ENCODE measurements at regions not wholly inside any gene's neighbourhood (a gene's known extent, or its start where the extent isn't known, plus 50 kb on each side); places are given as distances from the start of the nearest gene placed in this dataset.
"Not testable (repeated sequence)": the region's sequence is repeated elsewhere in the genome, so short reads cannot be mapped to it uniquely, and the experiment has no call there.

- Mint-ChIP-seq H3K9me3 (peaks cover 10% of the 10 kb centered on the region), H3K36me3 (ENCODE audit: low read depth) (no peaks in the 10 kb centered on the region), H3K4me1 (no peaks in the 10 kb centered on the region), H3K4me3 (no peak overlapping the region), H3K27ac (no peak overlapping the region), H3K27me3 (no peaks in the 10 kb centered on the region)
- DNase-seq: no peak
- intact Hi-C loops (cut with micrococcal nuclease): no loop called here
Measured at GRCh38 chr17:21817791-21818364, 125.6 kb downstream of the KCNJ18 start.

GRCh38 chr17:21823090-21823489, 130.8 kb downstream of the KCNJ18 start:
- DNase-seq: no peak
- intact Hi-C loops (cut with micrococcal nuclease): no loop called here
- no peak overlapping the region for H3K27ac Mint-ChIP-seq
- no peaks in the 10 kb centered on the region for H3K27me3 Mint-ChIP-seq
- H3K36me3 Mint-ChIP-seq (ENCODE audit: low read depth): no peaks in the 10 kb centered on the region
- H3K4me1 Mint-ChIP-seq: no peaks in the 10 kb centered on the region
- no peaks in the 10 kb centered on the region for H3K9me3 Mint-ChIP-seq
- H3K4me3 Mint-ChIP-seq: no peak overlapping the region

GRCh38 chr17:21823643-21824042, 131.3 kb downstream of the KCNJ18 start:
- no peaks in the 10 kb centered on the region for H3K9me3 Mint-ChIP-seq
- no peaks in the 10 kb centered on the region for H3K27me3 Mint-ChIP-seq
- H3K27ac Mint-ChIP-seq: no peak overlapping the region
- H3K36me3 Mint-ChIP-seq (ENCODE audit: low read depth): no peaks in the 10 kb centered on the region
- DNase-seq: no peak
- no peaks in the 10 kb centered on the region for H3K4me1 Mint-ChIP-seq
- intact Hi-C loops (cut with micrococcal nuclease): no loop called here
- no peak overlapping the region for H3K4me3 Mint-ChIP-seq

GRCh38 chr17:21841839-21842238, 149.5 kb downstream of the KCNJ18 start:
- intact Hi-C loops (cut with micrococcal nuclease): no loop called here
- Mint-ChIP-seq H3K4me3 (no peak overlapping the region), H3K27ac (no peak overlapping the region), H3K36me3 (ENCODE audit: low read depth) (peaks cover 2% of the 10 kb centered on the region), H3K27me3 (peaks cover 5% of the 10 kb centered on the region), H3K4me1 (no peaks in the 10 kb centered on the region), H3K9me3 (no peaks in the 10 kb centered on the region)
- DNase-seq: no peak

- no peak overlapping the region for H3K27ac Mint-ChIP-seq
- DNase-seq: no peak
- H3K4me1 Mint-ChIP-seq: no peaks in the 10 kb centered on the region
- H3K36me3 Mint-ChIP-seq (ENCODE audit: low read depth): peaks cover 2% of the 10 kb centered on the region
- intact Hi-C loops (cut with micrococcal nuclease): no loop called here
- no peak overlapping the region for H3K4me3 Mint-ChIP-seq
- H3K9me3 Mint-ChIP-seq: no peaks in the 10 kb centered on the region
- peaks cover 5% of the 10 kb centered on the region for H3K27me3 Mint-ChIP-seq
Measured at GRCh38 chr17:21842332-21843317, 150.3 kb downstream of the KCNJ18 start.

- Mint-ChIP-seq H3K4me1 (no peaks in the 10 kb centered on the region), H3K9me3 (no peaks in the 10 kb centered on the region), H3K4me3 (no peak overlapping the region), H3K36me3 (ENCODE audit: low read depth) (peaks cover 3% of the 10 kb centered on the region), H3K27ac (no peak overlapping the region), H3K27me3 (peaks cover 5% of the 10 kb centered on the region)
- intact Hi-C loops (cut with micrococcal nuclease): no loop called here
- DNase-seq: no peak
Measured at GRCh38 chr17:21843318-21843865, 151.1 kb downstream of the KCNJ18 start.

- intact Hi-C loops (cut with micrococcal nuclease): no loop called here
- Mint-ChIP-seq H3K4me1 (no peaks in the 10 kb centered on the region), H3K27ac (no peak overlapping the region), H3K27me3 (peaks cover 5% of the 10 kb centered on the region), H3K9me3 (no peaks in the 10 kb centered on the region), H3K36me3 (ENCODE audit: low read depth) (peaks cover 3% of the 10 kb centered on the region), H3K4me3 (no peak overlapping the region)
- DNase-seq: no peak
Measured at GRCh38 chr17:21843951-21844590, 151.7 kb downstream of the KCNJ18 start.

GRCh38 chr17:21848510-21848909, 156.2 kb downstream of the KCNJ18 start:
- H3K4me1 Mint-ChIP-seq; H3K9me3 Mint-ChIP-seq; DNase-seq; H3K27ac Mint-ChIP-seq; H3K4me3 Mint-ChIP-seq; H3K36me3 Mint-ChIP-seq (ENCODE audit: low read depth); H3K27me3 Mint-ChIP-seq; intact Hi-C loops (cut with micrococcal nuclease): not testable (repeated sequence)

- H3K36me3 Mint-ChIP-seq (ENCODE audit: low read depth); DNase-seq; H3K4me1 Mint-ChIP-seq; H3K27me3 Mint-ChIP-seq; intact Hi-C loops (cut with micrococcal nuclease); H3K9me3 Mint-ChIP-seq; H3K27ac Mint-ChIP-seq; H3K4me3 Mint-ChIP-seq: not testable (repeated sequence)
Measured at GRCh38 chr17:21849030-21849429, 156.7 kb downstream of the KCNJ18 start.

GRCh38 chr17:21850614-21851013, 158.3 kb downstream of the KCNJ18 start:
- DNase-seq; H3K4me1 Mint-ChIP-seq; H3K27ac Mint-ChIP-seq; H3K27me3 Mint-ChIP-seq; H3K36me3 Mint-ChIP-seq (ENCODE audit: low read depth); H3K9me3 Mint-ChIP-seq; intact Hi-C loops (cut with micrococcal nuclease); H3K4me3 Mint-ChIP-seq: not testable (repeated sequence)

Measured in activated CD4-positive, alpha-beta T cell treated with anti-CD3 and anti-CD28 coated beads, Interleukin-2, amount 10 ng/mL, durations not matched to agents 24 days and 14 days (primary cell).